GM12873 (cell line): ENCODE measurements at regions not wholly inside any gene's neighbourhood (a gene's known extent, or its start where the extent isn't known, plus 50 kb on each side); places are given as distances from the start of the nearest gene placed in this dataset.

ENCODE experiments used
- TF ChIP-seq, protein P1 (sequence below): IDR thresholded peaks from 2 replicates; pipeline ENCODE4 v1.5.1; 2012; ENCODE audit warnings: low read depth, mild to moderate bottlenecking, moderate library complexity, low read length, control low read depth; ENCODE audit not compliant: insufficient read depth; ENCODE audit errors: missing control alignments

DNA sequence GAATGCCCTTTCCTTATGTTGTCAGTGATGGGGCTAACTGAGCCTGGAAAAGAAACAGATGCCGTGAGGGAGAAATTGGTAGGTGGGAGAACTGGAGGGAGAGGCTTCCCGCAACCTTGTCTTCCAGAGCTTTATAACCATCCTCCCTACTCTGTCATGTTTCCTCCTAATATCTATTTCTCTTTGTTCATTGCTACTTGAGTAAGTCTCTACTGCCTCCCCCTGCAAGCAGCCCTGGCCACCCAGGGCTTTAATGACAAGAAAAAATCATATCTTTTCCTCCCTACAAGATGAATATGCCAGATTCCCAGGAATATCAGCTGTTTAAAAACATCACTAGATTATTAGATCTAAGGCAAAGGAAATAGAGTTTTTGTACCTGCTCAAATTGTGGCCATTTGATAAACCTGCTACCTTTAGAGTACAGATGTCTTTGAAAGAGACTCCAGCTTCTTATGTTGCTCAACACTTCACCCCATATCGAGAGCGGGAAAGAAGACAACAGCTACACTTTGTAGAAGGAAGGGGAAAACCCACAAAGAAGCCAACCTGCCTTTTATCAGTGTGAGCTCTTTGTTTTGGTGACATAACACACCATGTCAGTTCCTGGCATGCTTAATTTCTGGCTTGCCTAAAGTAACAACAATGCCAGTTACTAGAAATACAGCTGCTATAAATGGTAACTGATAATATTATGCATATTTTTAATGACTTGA, 186.6 kb upstream of the LEF1 start:
- TF ChIP-seq, protein P1, sequence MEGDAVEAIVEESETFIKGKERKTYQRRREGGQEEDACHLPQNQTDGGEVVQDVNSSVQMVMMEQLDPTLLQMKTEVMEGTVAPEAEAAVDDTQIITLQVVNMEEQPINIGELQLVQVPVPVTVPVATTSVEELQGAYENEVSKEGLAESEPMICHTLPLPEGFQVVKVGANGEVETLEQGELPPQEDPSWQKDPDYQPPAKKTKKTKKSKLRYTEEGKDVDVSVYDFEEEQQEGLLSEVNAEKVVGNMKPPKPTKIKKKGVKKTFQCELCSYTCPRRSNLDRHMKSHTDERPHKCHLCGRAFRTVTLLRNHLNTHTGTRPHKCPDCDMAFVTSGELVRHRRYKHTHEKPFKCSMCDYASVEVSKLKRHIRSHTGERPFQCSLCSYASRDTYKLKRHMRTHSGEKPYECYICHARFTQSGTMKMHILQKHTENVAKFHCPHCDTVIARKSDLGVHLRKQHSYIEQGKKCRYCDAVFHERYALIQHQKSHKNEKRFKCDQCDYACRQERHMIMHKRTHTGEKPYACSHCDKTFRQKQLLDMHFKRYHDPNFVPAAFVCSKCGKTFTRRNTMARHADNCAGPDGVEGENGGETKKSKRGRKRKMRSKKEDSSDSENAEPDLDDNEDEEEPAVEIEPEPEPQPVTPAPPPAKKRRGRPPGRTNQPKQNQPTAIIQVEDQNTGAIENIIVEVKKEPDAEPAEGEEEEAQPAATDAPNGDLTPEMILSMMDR: no peak

DNA sequence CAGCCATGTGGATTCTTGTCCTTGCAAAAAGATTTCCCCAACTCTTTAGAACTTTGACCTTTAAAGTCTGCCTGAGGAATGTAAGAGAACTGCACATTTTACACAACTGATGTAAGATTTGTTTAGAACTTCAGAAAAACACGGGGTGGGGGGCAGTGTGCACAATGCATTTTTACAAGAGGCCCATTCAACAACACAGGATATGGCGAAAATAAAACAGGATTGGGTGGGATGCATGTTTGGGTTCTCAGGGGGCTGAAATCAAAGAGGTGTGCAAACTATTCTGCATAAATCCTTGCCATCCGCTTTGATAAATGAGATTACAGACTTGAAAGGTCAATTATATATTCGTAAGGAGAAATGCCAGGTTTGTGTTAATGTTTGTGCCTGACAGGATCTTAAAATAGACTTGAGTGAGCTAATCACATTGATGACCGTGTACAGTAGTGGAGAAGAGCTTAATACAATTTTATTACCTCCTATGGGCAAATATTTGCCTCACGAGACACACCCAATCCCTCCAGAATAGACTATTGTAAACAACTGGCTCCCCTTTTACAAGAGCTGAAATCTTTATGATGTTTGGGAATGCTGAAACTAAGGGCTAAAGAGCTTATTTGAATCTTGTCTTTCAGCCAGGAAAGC, 184.1 kb upstream of the LEF1 start:
- TF ChIP-seq, protein P1: no peak

DNA sequence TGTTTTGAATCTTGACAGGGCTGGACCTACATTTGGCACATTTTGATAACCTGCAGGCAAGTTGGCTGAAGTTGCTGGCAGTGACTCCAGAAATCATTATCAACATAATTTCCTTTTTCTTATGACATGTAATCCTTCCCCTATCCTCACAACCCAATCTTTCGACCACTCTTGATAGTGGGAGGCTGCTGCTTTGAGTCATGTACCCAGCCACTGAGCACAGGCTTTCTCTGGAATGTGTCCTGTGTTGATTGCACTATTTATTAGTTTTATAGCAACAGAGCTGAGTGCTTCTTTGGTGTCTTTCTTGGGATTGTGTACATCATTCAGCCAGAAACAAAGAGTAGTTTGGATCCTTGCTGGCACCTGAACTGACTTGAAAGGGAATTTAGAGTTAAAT, 183.1 kb upstream of the LEF1 start:
- TF ChIP-seq, protein P1: no peak

DNA sequence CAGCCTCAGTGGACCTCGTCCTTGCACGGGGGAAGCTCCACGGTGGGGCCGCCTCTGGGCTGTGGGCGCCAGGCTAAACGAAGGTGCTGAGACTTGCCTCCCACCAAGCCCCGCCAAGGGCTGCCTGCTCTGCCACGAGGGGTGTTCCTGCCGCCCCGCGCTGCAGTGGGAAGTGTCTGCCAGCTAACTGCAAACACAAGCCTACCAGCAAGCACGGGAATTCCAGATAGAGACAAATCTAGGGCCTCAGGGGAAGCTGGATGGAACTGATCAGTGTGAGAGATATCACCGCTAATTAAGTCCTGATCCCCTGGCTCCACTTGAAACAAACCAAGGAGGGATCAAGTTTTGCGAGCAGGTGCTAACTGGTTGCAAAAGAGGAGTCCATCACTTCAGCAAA, 181.6 kb upstream of the LEF1 start:
- TF ChIP-seq, protein P1: no peak

DNA sequence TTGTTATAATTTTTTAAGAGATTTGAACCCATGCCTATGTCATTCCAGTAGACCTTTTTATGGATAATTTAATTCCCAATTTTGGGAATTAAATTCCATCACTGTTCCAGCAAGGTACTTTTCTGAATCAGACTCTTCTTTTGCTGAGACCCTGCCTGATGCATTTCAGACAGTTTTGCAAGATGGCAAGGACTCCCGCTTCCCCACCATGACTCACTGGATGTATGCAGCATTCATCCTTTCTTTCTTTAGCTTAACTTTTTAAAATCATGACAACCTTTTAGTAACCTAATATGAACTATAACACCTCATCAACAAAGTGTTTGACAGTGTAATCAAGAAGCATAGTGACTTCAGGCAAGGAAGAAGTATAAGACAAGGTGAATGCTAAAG, 178.1 kb upstream of the LEF1 start:
- TF ChIP-seq, protein P1: no peak

DNA sequence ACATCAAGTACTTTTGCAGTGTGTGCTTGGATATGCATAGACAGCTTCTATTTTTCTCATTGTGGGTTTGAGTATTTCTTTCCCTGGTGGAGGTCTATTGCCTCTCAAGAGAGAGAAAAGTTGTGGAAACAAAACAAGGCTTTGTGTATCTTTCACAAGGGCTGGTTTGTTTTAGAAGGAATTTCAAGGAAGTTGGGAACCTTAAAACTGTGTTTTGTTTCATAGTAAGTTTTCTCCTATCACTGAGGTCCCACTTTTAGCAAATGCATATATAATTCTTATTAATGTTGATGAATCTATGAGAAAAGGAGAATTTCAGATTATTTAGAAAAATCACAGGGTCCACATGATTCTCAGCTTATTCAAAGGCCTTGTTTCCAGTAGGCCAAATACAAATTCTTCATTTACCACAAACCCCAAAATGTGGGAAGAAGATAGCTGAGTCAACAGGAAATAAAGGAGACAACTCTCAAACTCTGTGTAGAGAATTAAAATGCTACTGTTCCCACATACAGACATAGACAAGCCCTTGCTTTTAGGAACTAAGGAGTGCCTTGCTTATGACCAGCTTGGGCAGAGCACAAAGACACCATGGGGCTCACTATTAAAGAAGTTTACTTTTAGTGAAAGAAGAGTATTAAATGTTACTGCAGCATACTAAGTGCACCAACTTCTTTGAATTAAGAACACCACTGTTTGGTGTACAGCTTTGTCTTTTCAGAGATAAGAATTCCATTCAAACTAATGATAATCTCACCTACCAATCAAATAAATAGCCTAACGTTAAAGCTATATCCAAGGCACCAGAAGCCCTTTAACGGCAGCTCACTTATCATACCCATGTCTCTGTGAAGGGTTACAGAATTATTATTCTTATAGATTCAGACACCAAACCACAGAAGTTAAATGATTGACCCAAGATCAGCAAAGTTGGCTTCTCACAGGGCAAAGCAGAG, 177.4 kb upstream of the LEF1 start:
- TF ChIP-seq, protein P1: no peak

DNA sequence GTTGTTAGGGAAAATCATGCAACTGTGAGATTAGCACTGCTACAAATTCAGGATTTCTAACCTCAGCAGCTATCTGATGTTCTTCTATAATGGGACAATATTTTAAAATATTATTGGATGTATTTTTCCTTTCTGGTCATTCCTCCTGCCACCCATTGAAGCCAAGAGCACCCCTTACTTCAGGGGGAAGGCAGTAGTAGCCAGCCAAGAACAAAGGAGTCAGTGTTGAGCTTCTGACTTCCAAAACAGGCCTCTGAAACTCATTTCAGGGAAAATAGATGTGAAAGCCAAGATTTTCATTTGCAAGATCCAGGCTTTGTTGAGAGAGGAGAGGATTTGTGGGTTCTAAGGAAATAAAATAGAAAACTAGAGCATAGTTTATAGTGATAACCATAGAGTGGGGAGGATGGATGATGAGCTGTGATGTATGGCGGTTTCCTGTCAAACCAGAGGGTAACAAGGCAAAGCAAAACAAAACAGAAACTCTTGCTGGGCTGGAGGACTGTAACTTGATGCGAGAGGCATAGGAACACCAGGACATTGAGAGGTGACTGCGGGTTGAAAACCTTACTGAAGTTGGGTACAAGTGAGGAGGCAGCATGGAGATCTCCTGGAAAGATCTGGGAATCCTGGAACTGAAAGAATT, 173.7 kb upstream of the LEF1 start:
- TF ChIP-seq, protein P1: no peak
